Fibroblast of villous mesenchyme (primary cell): ENCODE measurements at regions not wholly inside any gene's neighbourhood (a gene's known extent, or its start where the extent isn't known, plus 50 kb on each side); places are given as distances from the start of the nearest gene placed in this dataset.

Source experiments
- DNase-seq: peaks from one replicate; pipeline ENCODE4 v3.0.0-alpha.2; 2010; ENCODE audit warnings: low read depth
- H3K4me3 ChIP-seq: 2 replicates; pipeline ENCODE4 v1.5.1; 2011; ENCODE audit warnings: low read depth, mild to moderate bottlenecking, low read length
- CTCF ChIP-seq: IDR thresholded peaks from 2 replicates; pipeline ENCODE4 v1.5.1; 2012; ENCODE audit warnings: low read depth, mild to moderate bottlenecking, low read length; ENCODE audit not compliant: insufficient read depth

- no peak overlapping the region for H3K4me3 ChIP-seq
- no peak for TF ChIP-seq CTCF
- no peak for DNase-seq
Measured at GRCh38 chr17:34156741-34157589, 98.1 kb upstream of the CCL2 start.

- TF ChIP-seq CTCF = no peak
Measured at GRCh38 chr17:34161690-34162089, 93.4 kb upstream of the CCL2 start.

GRCh38 chr17:34163123-34163522, 92.0 kb upstream of the CCL2 start:
- TF ChIP-seq CTCF = no peak
- H3K4me3 ChIP-seq = no peak overlapping the region
- DNase-seq = no peak

More at GRCh38 chr17:34161690-34162089, 93.4 kb upstream of the CCL2 start:
- no peak overlapping the region for H3K4me3 ChIP-seq
- DNase-seq = no peak

- no peak overlapping the region for H3K4me3 ChIP-seq
- peak; percentile 39 for TF ChIP-seq CTCF
- peak; percentile 9 for DNase-seq
Measured at GRCh38 chr17:34163646-34164045, 91.4 kb upstream of the CCL2 start.

- no peak for DNase-seq
- H3K4me3 ChIP-seq = no peak overlapping the region
- TF ChIP-seq CTCF = no peak
Measured at GRCh38 chr17:34164837-34165236, 90.2 kb upstream of the CCL2 start.

GRCh38 chr17:34166352-34166751, 88.7 kb upstream of the CCL2 start:
- TF ChIP-seq CTCF = no peak
- no peak overlapping the region for H3K4me3 ChIP-seq
- no peak for DNase-seq
